ENCODE measurements at regions not wholly inside any gene's neighbourhood (a gene's known extent, or its start where the extent isn't known, plus 50 kb on each side); places are given as distances from the start of the nearest gene placed in this dataset.
"Not testable (repeated sequence)": the region's sequence is repeated elsewhere in the genome, so short reads cannot be mapped to it uniquely, and the experiment has no call there.

DNA sequence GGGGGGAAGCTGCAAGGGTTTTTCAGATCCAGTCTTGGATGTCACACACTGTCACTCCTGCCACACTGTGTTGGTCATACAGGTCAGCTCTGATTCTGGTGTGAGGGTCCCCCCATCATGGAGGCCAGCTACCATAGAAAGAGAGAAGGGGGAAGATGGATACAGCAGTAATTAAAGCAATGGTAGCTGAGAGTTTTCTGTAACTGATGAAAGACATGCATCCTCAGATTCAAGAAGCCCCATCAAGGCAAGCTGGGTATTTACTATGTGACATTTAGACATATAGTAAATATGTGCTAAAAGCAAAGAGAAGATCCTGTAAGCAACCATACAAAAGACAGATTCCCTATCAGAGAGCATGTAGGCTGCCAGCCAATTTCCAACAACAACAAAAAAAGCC is 110.9 kb upstream of the COL5A1 start:
- no peak for DNase-seq (ENCODE audit: low read depth)

DNA sequence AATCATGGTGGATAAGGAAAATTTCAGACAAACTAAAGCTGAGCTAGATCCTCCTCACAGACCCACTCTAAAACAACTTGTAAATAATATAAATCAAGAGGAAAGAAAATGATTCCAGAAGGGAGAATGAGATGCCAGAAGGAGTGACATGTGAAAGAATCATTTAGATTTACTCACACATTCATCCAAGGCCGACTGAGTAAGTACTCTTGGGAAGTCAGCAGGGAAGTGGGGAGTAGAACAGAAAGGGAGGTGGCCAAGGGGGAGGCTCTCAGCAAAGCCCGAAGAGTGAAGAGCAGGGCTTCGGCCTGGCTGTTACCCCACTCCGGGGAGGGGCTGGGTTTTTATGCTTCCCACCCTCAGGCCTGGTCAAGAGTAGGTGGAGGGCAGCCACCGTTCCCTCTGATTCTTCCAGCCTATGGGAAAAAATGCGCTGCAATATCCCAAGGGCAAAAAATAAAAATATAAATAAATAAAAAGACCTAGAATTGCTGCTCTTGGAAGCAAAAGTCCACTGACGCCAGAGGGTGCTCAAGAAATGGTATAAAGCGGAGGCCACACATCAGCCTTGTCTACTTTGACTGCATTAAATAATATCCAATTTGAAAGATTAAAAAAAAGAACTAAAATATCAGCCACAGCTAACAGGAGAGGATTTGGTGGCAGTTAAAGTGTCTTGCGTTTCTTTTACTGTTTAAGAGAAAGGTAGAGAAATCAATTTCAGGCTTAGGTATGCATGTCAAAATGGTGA is 110.2 kb upstream of the COL5A1 start:
- DNase-seq (ENCODE audit: low read depth): no peak

DNA sequence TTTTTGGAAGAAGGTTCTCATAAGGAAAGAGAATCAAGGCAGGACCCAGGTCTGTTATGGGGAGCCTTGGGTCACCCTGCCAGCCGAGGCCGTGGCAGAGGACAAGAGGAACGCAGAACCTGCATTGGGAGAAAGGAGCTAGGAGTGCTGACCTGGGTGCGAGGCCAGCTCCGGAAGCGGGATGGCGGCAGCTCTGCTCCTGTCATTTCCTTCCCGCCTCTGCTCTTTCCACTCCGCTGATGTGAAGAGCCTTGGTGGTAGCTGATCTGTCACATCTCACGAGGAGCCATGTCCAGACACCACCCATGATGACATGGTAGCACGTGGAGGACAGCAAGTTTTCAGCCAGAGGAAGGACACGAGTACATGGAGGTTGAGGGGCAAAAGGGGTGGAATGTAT is 109.5 kb upstream of the COL5A1 start:
- DNase-seq (ENCODE audit: low read depth): no peak

DNA sequence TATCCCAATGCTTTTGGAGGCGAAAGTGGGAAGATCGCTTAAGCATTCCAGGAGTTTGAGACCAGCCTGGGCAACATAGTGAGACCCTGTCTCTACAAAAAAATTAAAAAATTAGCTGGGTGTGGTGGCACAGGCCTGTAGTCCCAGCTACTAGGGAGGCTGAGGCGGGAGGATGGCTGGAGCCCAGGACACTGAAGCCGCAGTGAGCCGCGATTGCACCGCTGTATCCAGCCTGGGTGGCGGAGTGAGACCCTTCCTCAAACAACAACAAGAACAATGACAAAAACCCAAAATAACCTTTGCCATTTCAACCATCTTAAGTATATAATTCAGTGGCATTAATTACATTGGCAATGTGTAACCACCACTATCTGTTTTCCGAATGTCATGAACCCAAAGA is 108.9 kb upstream of the COL5A1 start:
- not testable (repeated sequence) for DNase-seq (ENCODE audit: low read depth)

DNA sequence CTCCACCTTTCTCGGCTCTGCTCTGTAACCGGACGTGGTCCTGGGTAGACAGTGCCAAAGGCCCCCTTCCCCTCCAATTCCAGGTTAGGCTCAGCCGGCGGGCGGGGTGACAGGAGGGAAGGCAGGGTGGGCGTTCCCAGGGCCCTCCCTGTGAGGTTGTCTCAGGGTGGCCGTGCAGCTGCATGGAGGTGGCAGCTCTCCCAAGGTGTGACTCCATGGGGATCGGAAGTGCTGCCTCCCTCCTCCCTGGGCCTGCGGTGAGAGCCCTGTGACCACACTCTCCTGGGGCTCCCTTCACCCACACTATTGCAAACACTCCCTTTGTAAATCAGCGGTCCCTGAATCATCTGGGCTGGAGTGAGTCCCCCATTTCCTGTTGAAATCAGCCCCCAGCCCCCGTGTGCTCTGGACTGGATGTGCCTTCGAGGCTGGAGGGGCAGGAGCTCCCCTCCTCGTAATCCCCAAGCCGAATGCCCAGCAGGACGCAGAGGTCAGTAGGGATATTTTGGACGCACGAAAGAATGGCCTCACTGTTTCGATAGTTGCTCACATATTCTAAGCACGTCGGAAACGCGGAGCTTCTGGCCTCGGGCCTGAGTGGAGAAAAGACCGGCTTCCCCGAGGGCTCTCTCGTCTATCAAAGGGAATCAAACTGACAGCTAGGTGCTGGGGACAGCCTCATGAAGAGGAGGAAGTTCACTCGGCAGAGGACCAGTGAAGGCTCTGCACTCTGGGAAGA is 107.6 kb upstream of the COL5A1 start:
- DNase-seq (ENCODE audit: low read depth): no peak

DNA sequence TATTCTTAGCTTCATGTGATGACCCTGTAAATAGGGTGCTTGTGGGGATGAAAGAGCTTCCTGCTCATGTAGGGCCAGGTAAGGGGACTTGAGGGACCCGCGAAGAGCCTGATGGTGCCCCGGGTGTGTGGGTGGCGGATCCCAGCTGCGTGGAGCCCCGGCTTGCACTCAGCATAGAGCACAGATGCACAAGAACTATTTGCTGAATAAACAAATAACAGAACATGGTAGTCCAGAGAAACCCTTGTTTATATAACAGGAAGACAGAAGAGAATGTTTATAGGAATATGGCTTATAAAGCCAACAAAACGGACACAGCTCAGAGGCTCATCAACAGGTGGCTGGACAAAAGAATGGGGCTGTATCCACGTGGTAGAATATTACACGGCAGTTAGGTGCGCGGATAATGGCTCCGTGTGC is 106.9 kb upstream of the COL5A1 start:
- DNase-seq (ENCODE audit: low read depth): no peak

DNA sequence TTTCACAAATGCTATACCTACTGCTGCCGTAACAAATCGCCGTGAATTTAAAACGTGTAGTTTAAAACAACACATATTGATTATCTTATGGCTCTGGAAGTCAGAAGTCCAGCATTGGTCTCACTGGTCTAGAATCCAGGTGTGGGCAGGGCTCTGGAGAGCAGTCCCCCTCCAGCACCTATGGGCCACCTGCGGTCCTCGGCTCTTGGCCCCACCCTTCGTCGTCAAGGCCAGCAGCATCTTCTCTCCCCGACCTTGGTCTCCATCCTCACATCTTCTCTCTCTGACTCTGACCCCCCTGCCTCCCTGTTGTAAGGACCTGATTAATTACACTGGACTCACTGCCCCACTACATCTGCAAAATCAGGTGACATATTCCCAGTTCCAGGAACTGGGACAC is 106.4 kb upstream of the COL5A1 start:
- no peak for DNase-seq (ENCODE audit: low read depth)

DNA sequence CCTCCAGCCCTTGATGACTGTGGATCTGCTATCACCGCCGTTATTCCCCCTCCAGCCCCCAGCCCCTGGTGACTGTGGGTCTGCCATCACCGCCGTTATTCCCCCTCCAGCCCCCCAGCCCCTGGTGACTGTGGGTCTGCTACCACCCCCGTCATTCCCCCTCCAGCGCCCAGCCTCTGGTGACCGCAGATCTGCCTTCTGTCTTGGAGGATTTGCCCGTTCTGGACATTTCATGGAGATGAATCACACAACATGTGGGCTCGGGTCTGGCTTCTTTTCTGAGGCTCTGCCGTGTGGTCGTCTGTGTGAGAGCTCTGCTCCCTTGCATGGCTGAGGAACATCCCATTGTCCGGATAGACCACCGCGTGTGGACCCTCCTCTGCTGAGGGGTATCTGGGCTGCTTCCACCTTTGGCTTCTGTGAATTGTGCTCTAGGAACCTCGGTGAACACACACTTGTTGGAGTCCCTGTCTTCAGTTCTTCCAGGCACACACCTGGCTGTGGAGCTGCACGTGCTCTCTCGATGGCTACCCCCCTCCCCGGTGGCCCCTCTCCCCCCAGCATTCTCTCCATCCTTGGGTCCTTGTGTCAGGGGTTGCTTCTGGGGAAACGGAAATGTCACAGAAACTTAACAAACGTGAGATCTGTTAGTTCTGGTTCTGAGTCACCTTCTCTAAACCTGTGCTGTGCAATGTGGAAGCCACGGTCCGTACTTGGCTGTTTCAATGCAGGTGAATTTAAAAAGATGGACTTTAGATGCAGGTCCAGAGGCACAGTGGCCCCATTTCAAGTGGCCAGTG is 105.3 kb upstream of the COL5A1 start:
- peak; percentile 37 for DNase-seq (ENCODE audit: low read depth)

DNA sequence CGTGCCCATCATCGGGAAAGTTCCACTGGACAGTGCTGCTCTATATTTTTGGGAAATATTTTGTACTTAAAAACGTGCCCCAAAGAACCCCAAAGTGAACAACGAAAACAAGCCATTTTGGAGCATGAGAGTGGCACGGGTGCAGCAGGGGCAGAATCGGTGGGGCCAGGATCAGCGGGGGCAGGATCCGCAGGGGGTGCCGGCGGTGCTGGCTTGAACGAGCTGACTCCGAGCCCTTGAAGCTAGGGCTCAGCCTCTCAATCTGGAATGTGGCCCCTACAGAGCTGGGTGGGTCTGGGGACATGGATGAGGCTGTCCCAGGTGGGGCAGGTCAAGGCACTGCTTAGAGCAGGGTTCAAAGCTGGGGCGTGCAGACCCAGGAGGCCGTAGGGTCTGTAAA is 104.7 kb upstream of the COL5A1 start:
- DNase-seq (ENCODE audit: low read depth): no peak

DNA sequence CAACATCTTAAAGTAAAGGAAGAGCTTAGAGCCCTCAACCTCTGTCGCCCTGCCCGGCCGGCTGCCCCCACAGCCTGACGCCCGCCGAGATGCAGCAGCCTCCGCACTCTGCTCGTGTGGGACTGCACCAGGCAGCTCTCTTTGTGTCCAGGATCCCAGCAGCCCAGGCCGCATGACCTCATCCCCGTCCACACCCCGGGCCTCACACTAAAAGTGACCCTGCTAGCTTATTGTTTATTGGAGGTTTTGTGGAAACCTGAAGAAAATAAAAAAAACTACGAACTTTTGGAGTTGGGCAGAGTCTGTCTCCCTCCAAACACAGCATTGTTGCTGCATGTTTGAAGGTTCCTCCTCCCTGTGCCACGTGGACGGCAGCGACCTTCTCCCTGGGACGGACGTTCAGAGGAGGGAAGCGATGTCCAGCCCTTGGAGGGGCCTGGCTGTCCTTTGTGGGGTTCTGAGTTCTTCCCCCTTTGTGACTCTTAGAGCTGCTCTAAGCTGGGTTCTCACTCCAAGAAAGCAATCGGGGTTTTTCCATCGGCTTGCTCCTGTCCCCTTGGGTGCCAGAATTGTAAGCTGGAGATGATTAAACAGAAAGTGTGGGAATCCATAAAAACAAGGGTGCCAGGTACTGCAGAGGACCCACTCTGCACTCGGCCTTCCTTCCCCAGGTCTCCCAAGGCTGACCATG is 103.5 kb upstream of the COL5A1 start:
- DNase-seq (ENCODE audit: low read depth): no peak

DNA sequence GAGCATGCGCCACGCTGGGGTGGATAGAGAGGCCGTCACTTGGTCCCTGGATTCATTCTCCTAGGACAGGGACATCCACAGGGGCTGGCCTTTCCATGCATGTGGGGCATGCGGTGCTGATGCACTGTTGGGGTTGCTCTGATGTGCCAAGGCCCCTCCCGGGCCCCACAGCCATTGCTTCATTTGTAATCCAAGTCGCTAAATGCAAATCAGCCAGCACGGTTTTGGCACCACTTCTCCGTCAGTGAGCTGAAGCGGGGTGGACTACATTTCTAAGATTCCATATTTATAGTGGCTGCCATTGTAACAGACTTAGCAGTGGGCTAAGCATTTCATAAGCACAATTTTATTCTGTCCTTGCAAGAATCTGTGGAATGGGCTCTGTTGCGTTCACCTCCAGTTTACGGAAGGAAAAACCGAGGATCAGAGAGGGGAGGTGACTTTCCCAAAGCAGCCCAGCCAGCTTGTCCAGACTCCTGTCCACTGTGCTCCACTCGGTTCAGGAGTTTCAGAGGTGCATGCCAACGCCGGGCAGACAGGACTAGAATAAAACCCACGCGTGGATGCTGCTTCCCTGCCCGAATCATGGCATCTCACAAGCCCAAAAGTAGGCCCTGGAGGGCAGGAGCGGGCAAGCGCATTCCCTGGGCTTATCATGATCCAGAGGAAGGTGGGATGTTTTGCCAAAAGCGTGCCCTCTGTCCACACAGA is 102.6 kb upstream of the COL5A1 start:
- DNase-seq (ENCODE audit: low read depth): no peak

DNA sequence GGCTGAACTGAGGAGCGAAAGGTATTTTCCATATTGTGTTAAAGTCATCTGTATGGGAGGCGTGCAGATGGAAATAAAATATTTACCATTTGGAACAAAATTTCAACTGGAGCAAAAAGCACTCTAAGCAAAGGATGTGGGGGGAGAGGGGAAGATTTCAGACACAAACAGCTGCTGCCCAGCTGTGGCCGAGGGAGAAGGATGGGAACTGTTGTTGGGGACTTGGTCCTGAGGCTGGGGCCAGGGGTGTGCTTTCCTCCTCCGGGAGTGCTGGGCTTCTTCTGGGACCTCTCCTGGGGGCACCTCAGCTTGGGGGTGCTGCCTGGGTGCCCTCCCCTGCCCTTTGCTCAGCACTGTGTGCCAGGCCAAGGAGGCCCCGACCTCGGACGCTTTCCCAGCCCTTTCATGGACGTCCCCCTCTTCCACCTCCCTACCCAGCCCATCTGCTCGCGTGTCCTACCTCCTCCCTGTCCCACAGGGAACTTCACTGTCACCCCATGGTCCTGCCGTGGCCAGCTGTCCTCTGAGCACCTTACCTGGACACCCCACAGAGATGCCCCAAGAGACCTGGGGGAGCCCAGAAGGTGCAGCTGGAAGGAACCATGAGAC is 101.9 kb upstream of the COL5A1 start:
- no peak for DNase-seq (ENCODE audit: low read depth)

DNA sequence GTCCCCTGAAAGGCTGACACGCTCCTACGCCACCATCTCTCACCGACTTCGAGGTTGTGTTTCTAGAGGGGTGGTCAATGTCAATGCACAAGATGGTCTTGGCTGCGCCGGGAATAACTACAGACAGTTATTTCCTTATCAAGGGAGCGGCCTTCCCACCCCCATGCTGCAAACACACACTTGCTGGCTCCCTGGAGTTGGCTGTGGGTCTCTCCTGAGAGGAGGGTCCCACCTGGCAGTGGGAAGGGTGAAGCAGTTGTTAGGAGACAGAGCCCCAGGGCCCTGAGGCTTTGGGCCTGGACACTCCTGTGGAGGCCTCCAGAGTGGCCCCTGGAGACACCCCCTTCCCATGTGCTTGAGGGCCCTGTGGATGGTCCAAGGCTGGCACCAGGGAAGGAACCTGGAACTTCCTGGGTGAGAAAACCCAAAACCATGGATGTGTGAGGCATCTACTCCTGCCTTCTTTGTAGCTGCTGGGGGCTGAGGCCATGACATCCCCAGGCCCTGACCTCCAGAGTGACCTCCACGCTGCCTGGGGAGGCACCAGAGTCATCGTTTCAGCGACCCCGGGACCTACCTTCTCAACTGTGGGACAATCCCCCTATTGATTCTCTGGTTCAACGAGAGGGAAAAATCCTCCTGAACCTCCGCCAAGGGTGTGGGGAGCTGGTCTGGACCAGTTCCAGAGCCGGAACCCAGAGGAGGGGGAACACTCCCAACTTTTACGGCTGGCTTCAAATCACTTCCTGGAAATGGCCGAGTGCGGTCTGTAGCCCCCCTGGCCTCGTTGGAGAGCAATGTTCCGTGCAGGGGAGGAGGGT is 101.1 kb upstream of the COL5A1 start:
- no peak for DNase-seq (ENCODE audit: low read depth)

DNA sequence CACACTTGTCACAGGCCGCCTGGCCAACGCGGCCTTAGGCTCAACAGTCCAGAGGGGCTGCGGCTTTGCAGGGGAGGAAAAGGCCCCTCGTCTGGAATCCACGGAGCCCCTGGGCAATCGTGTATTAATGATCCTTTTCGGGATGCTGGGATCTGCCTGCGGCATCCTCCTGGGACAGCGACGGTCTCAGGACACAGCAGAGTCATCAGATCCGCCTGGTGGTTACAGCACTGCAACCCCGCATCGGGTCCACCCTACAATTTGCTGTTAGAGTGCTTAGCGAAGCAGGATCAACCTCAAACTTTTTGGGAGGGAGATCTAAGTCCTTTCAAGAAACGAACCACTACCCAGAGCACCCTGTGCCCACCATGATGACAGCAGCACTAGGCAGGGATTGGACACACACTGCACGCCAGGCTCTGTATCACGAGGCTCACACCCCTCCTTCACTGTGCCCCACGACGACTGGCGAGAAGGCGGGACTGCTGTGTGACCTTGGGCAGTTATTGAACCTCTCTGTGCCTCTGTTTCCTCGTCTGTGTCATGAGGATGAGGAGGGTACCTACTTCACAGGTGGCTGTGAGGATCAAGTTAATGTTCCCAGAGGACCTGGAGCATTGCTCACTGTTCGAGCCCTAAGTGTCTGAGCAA is 100.4 kb upstream of the COL5A1 start:
- DNase-seq (ENCODE audit: low read depth): no peak

DNA sequence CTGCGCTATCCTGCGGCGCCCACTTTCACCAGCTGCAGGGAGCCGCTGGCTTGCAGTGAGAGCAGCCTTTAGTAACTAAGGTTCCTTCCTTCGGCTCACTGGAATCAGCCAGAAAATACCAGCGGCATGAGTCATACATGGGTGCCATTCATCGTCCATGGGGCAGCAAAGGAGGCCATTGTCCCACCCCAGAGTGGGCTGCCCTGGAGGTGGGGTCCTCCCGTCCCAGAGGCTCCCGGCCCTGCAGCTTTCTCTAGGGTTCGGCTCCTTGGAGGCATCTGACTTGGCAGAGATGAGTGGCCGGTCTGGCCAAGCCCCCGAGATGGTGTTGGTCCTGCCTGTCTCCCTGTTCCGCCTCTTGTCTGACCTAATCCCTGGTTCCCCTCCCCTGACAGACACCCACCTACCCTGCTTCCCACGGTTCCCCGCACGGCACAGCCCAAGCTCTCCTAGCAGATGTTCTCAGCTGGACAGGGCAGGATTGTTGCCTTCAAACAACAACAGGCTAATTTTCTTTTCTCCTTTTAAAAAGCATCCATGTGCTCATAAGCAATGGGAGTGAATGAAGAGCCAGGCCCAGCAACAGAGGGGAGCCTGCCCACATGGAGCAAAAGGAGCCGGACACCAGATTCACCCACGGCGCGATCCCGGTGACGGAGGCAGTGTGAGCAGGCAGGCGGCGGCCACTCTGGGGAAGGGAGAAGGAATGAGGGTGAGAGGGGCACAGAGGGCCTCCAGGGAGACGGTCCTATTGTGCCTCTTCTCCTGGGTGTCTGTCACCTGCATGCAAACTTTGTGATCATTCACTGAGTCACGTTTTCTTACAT is 97.0 kb upstream of the COL5A1 start:
- peak; percentile 50 for DNase-seq (ENCODE audit: low read depth)

DNA sequence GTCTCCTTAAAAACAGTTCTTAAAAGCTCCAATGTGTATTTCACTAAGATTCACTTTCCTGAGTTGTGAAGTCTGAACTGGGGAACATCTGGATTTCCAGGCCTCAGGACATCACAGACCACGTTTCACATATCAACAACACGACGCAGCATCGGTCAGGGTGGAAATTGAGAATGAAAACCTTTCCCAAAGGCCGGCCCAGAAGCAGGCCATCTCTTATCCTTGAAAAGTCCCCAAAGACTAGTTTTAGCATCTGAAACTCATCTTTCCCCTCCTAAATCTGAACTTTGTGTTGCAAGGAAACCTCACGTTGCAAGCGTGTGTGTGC is 96.4 kb upstream of the COL5A1 start:
- no peak for DNase-seq (ENCODE audit: low read depth)

DNA sequence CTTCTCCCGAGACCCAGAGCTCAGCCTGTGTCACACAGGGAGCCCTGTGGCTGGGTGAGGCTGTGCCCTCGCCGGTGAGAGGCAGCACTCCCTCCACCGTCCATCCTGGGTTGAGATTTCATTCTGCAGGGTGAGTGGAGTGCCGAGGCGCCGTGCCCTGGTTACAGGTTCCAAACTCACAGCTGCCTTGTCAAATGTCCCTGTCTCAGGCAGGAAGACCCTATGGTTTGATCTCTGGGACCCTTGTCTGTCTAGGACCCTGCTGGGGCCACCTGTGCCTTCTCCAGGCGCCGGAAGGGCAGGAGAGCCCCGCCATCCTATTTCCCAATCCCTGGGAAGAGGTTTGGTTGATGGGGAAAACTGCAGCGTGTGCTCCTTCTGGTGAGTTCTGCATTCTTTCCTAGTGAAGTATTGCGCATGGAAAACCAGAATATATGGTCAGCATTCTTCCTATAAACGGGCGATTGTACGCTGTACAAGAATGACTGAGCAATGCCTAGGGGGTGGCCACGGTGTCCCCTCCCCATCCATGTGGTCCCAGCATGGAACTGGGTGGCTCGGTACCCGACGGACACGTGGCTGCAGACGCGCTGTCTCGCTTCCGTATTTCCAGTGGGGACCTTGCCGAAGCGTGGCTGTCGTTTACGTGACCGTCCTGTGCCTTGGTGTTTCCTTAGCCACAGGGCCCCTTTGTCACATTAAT is 95.9 kb upstream of the COL5A1 start:
- DNase-seq (ENCODE audit: low read depth): peak; percentile 74

DNA sequence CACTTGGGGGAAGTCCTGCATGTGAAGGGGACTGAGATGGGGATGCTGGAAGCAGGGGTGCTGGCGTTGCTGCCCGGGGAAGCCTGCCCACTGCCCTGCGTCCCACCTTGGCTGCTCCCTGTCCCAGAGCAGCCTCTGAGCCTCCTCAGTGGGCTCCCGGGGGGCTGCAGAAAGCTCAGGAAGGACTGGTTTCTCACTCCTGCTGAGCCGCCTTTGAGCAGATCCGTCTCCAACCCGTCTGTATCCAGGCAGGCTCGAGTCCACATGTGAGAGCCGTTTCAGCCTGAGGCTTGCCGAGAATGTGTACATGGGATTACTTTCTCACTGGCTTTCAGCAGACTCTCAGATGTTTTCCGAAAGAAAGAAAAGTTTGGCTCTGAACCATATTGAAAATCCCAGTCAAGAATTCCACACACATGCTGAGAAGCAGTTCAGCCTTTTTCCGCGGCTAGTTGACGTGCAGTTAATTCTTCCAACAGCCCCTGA is 95.3 kb upstream of the COL5A1 start:
- DNase-seq (ENCODE audit: low read depth): peak; percentile 71

Data from GM04503 (cell line).